NCI-H1417 treated with DMSO at 0.1 percent for 48 hours (cell line): ENCODE measurements at regions not wholly inside any gene's neighbourhood (a gene's known extent, or its start where the extent isn't known, plus 50 kb on each side); places are given as distances from the start of the nearest gene placed in this dataset.

ENCODE experiments used
- DNase-seq: peaks from one replicate; lab custom pipeline; 2025; lab: John Stamatoyannopoulos, UW

GRCh38 chr3:6182476-6182875 is 678.4 kb upstream of the GRM7 start:
- no peak for DNase-seq

GRCh38 chr3:6182909-6183308 is 678.0 kb upstream of the GRM7 start:
- no peak for DNase-seq

GRCh38 chr3:6189384-6189783 is 671.5 kb upstream of the GRM7 start:
- no peak for DNase-seq

GRCh38 chr3:6204891-6205290 is 656.0 kb upstream of the GRM7 start:
- DNase-seq: no peak

GRCh38 chr3:6216135-6217026 is 644.5 kb upstream of the GRM7 start:
- no peak for DNase-seq

- DNase-seq: no peak
Observed at GRCh38 chr3:6220447-6220846, 640.5 kb upstream of the GRM7 start.

GRCh38 chr3:6222069-6222468 is 638.8 kb upstream of the GRM7 start:
- DNase-seq: no peak

GRCh38 chr3:6223572-6223971 is 637.3 kb upstream of the GRM7 start:
- no peak for DNase-seq

- no peak for DNase-seq
Observed at GRCh38 chr3:6228958-6229683, 631.8 kb upstream of the GRM7 start.

- DNase-seq: no peak
Observed at GRCh38 chr3:6229778-6230410, 631.0 kb upstream of the GRM7 start.

- no peak for DNase-seq
Observed at GRCh38 chr3:6242104-6242503, 618.8 kb upstream of the GRM7 start.

- DNase-seq: no peak
Observed at GRCh38 chr3:6248528-6248927, 612.4 kb upstream of the GRM7 start.

- DNase-seq: no peak
Observed at GRCh38 chr3:6249679-6250078, 611.2 kb upstream of the GRM7 start.

- DNase-seq: no peak
Observed at GRCh38 chr3:6250167-6250566, 610.7 kb upstream of the GRM7 start.

- DNase-seq: no peak
Observed at GRCh38 chr3:6251612-6252400, 609.1 kb upstream of the GRM7 start.

- DNase-seq: no peak
Observed at GRCh38 chr3:6254490-6254889, 606.4 kb upstream of the GRM7 start.

- no peak for DNase-seq
Observed at GRCh38 chr3:6255229-6255628, 605.7 kb upstream of the GRM7 start.

- DNase-seq: no peak
Observed at GRCh38 chr3:6260551-6261191, 600.2 kb upstream of the GRM7 start.

- DNase-seq: no peak
Observed at GRCh38 chr3:6262010-6262409, 598.9 kb upstream of the GRM7 start.

GRCh38 chr3:6264036-6264435 is 596.9 kb upstream of the GRM7 start:
- no peak for DNase-seq

GRCh38 chr3:6264906-6265305 is 596.0 kb upstream of the GRM7 start:
- DNase-seq: no peak

- no peak for DNase-seq
Observed at GRCh38 chr3:6266135-6266534, 594.8 kb upstream of the GRM7 start.
